ENCODE measurements at regions not wholly inside any gene's neighbourhood (a gene's known extent, or its start where the extent isn't known, plus 50 kb on each side); places are given as distances from the start of the nearest gene placed in this dataset.

DNA sequence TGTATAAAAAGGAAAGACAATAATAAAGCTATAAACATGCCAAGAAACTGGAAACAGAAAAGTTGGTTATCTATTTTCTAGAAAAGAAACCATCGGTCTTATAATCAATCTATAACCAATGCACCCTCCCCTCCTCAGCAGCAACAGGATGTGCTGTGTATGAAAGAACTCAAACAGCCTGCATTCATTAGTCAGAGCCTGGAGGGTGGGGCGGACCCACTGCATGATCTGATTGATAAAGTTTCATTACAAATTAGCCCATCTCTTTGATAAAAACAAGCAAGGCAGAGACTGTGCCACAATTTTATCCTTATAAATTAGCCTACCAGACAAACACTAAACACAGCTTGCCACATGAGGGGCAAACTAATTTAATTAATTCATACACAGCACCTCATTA is 448.1 kb downstream of the BCAT1 start:
- no peaks in the 10 kb centered on the region for H3K27me3 ChIP-seq
- no peak for ATAC-seq
- DNase-seq = no peak
- 50 to 55% methylated on average over 2 of the region's 2 CpGs for WGBS, 2 donors
- no peak for FAIRE-seq
- H3K27ac ChIP-seq = no peak overlapping the region
- H3K36me3 ChIP-seq = no peaks in the 10 kb centered on the region
- no peaks in the 10 kb centered on the region for H3K9me3 ChIP-seq
- intact Hi-C loops (cut with DNase I) = no loop called here
- H3K4me3 ChIP-seq = no peak overlapping the region
- H3K4me1 ChIP-seq = no peaks in the 10 kb centered on the region
- TF ChIP-seq, protein P1, sequence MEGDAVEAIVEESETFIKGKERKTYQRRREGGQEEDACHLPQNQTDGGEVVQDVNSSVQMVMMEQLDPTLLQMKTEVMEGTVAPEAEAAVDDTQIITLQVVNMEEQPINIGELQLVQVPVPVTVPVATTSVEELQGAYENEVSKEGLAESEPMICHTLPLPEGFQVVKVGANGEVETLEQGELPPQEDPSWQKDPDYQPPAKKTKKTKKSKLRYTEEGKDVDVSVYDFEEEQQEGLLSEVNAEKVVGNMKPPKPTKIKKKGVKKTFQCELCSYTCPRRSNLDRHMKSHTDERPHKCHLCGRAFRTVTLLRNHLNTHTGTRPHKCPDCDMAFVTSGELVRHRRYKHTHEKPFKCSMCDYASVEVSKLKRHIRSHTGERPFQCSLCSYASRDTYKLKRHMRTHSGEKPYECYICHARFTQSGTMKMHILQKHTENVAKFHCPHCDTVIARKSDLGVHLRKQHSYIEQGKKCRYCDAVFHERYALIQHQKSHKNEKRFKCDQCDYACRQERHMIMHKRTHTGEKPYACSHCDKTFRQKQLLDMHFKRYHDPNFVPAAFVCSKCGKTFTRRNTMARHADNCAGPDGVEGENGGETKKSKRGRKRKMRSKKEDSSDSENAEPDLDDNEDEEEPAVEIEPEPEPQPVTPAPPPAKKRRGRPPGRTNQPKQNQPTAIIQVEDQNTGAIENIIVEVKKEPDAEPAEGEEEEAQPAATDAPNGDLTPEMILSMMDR (IDR thresholded peaks at IDR 0.05) = no peak

DNA sequence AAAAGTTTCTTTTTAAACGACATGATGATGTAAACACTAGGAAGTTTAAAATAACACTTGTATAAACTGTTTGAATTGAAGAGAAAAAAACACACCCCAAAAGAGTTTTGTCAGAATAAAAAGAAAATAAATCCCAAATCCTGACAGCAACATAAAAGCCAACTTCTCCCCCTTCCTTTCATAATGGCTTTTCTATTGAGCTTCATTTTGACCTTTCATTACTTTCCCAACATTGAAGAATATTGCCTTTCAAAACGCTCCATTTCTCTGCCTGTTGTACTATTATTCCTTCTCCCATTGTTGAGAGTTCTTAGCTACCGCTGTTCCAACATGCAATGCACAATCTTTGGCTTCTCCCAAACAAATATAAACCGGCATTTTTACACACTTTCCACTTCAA is 448.5 kb downstream of the BCAT1 start:
- 37 to 49% methylated on average over 4 of the region's 4 CpGs for WGBS, 2 donors
- intact Hi-C loops (cut with DNase I) = no loop called here
- TF ChIP-seq, protein P1 (IDR thresholded peaks at IDR 0.05) = no peak
- H3K4me1 ChIP-seq = no peaks in the 10 kb centered on the region
- H3K4me3 ChIP-seq = no peak overlapping the region
- H3K36me3 ChIP-seq = no peaks in the 10 kb centered on the region
- H3K9me3 ChIP-seq = no peaks in the 10 kb centered on the region
- no peaks in the 10 kb centered on the region for H3K27me3 ChIP-seq
- DNase-seq = no peak
- no peak overlapping the region for H3K27ac ChIP-seq
- FAIRE-seq = no peak
- no peak for ATAC-seq

DNA sequence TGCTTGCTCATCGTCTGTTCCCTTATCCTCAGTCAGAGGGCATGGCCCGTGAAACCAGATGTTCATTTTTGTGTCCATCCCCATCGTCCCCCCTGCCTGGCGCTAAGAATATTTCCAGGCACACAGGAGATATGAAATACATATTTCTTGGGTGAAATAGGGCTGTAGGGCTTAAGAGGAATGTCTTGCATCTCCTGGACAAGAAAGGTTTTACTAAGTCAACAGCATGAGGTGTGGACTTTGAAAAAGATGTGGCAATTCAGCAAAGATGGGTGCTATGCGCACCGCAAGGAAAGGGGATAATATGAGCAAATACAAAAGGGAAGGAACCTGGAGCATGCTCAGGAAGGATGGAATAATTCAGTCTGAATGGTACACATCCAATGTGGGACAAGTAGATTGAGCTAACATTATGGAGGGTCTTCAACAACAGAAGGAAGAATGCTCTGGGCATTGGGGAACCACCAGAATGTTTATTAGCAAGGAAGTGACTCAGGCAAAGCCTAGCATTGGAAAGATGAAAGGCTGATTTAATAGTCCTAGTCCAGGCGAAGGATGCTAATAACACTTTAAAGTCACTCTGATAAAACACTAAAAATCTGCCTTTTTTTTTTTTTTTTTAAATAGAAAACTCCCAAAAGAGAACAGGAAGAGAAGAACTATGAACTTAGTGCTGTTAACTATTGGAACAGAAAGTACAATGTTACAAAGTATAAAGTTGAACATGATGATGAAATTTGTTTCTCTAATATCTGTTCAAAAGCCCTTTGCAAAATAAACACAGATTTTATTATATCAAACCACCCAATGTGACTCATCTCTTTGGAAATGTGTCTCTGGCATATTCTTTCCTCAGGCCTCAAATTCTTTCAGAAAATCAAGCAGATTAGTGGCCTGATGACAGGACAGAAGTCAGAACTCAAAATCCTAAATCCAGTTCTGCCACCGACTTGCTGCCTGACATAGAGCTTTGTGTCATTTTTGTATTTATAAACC is 449.5 kb downstream of the BCAT1 start:
- H3K36me3 ChIP-seq = no peaks in the 10 kb centered on the region
- ATAC-seq (peak in 1 of 4 donors; percentile 34), FAIRE-seq (no peak), DNase-seq (no peak)
- intact Hi-C loops (cut with DNase I) = no loop called here
- H3K4me3 ChIP-seq = no peak overlapping the region
- H3K27ac ChIP-seq = no peak overlapping the region
- TF ChIP-seq, protein P1 (IDR thresholded peaks at IDR 0.05) = no peak
- no peaks in the 10 kb centered on the region for H3K27me3 ChIP-seq
- 68 to 81% methylated on average over 8 of the region's 8 CpGs for WGBS, 2 donors
- H3K9me3 ChIP-seq = no peaks in the 10 kb centered on the region
- no peaks in the 10 kb centered on the region for H3K4me1 ChIP-seq

DNA sequence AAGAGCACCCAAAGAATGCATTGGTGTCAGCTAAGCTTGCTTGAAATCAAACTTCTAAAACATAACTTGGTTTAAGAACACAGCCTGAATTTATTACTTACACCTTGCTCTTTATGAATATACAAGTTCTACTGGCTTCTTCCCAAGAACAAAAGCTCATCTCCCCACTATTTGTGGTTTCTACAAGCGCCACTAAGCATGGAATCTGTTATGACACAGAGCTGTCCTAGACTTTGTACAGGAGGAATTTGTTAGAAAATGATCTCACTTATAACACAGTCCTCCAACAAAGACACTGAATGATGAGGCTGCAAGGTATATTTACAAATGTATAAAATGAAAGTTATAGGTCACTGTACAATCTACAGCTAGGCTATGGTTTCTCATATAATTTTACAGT is 452.1 kb downstream of the BCAT1 start:
- DNase-seq = no peak
- ATAC-seq = no peak
- Histone ChIP-seq H3K4me3 (no peak overlapping the region), H3K27me3 (no peaks in the 10 kb centered on the region), H3K9me3 (no peaks in the 10 kb centered on the region), H3K4me1 (no peaks in the 10 kb centered on the region), H3K27ac (no peak overlapping the region), H3K36me3 (no peaks in the 10 kb centered on the region)
- FAIRE-seq = no peak
- 58 to 74% methylated on average over 1 of the region's 1 CpG for WGBS, 2 donors
- TF ChIP-seq, protein P1 (IDR thresholded peaks at IDR 0.05) = no peak
- intact Hi-C loops (cut with DNase I) = no loop called here

DNA sequence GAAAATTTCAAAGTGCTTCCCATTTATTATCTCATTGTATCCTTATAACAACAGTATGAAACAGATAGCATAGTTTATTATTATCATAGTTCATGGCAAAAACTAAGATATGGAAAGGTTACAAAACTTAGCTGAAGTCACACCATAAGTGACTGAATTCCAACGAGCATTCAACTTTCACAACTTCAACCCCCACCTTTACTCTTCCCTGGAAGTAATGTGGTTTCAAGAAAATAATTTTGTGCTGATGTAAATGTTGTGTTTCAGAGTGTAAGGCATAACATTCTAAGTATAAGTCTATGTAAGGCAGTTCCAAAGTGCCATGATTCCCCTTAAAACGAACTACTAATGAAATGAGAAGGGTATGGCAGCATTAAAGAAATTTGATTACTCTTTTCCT is 454.5 kb downstream of the BCAT1 start:
- FAIRE-seq (no peak), DNase-seq (no peak), ATAC-seq (no peak)
- intact Hi-C loops (cut with DNase I) = no loop called here
- no peaks in the 10 kb centered on the region for H3K4me1 ChIP-seq
- H3K9me3 ChIP-seq = no peaks in the 10 kb centered on the region
- TF ChIP-seq, protein P1 (IDR thresholded peaks at IDR 0.05) = no peak
- no peaks in the 10 kb centered on the region for H3K36me3 ChIP-seq
- H3K4me3 ChIP-seq = no peak overlapping the region
- H3K27ac ChIP-seq = no peak overlapping the region
- no peaks in the 10 kb centered on the region for H3K27me3 ChIP-seq
- 61 to 72% methylated on average over 2 of the region's 2 CpGs for WGBS, 2 donors

Data from pancreas (tissue), 10 donors.